Panc1 (cell line): ENCODE measurements at regions not wholly inside any gene's neighbourhood (a gene's known extent, or its start where the extent isn't known, plus 50 kb on each side); places are given as distances from the start of the nearest gene placed in this dataset.

ENCODE experiments used
- CTCF ChIP-seq: fragments of 450-650 bp; IDR thresholded peaks from 2 replicates; pipeline ENCODE4 v1.5.1; 2017; ENCODE audit warnings: mild to moderate bottlenecking
- SIN3A ChIP-seq: IDR thresholded peaks from 2 replicates; pipeline ENCODE4 v1.6.1; 2012; ENCODE audit warnings: low read depth, mild to moderate bottlenecking, low read length, moderate library complexity, borderline replicate concordance; ENCODE audit not compliant: insufficient read depth

- TF ChIP-seq CTCF = no peak
- no peak for TF ChIP-seq SIN3A
These were observed 437.7 kb downstream of the RPS24 start for GRCh38 chr10:78471326-78471722.
